Stomach (tissue), 4 donors: ENCODE measurements at regions not wholly inside any gene's neighbourhood (a gene's known extent, or its start where the extent isn't known, plus 50 kb on each side); places are given as distances from the start of the nearest gene placed in this dataset.

Experiments used
- CTCF ChIP-seq, 7 experiments: fragments of 450-650 bp in 4 of 7; fragments of 200-600 bp in 3 of 7; sonication (generic) in 3 of 7; IDR thresholded peaks; one replicate each; pipeline ENCODE4 v1.5.1; 2016 to 2019; ENCODE audit warnings: antibody characterized with exemption in 7 of 7, control low read depth in 2 of 7, mild to moderate bottlenecking in 1 of 7
- POLR2A ChIP-seq, 4 donors: fragments of 450-650 bp; IDR thresholded peaks; one replicate each; pipeline ENCODE4 v1.6.1; 2016; ENCODE audit warnings: antibody characterized with exemption in 4 of 4, control low read depth in 2 of 4, mild to moderate bottlenecking in 1 of 4, moderate library complexity in 1 of 4

DNA sequence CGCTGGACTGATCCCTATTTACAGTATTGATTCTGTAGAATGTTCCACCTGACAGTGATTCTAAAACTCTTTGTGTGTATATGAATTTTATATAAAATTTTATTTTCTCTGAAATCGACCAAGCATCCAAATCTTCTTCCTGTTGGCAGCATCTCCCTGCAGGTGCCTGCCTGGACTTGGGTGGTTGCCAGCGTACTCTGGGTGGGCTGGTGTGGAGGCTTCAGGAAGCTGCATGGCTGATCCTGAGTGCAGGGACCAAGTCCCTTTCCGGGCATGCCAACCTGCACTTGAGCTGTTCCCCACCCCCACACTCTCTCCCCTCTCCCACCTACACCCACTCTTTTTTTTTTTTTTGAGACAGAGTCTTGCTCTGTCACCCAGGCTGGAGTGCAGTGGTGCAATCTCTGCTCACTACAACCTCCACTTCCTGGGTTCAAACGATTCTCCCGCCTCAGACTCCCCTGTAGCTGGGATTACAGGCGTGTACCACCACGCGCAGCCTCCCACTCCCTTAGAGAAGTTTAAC, 53.2 kb upstream of the ALKAL2 start:
- no peak for TF ChIP-seq CTCF (IDR thresholded peaks at IDR 0.05)
- TF ChIP-seq POLR2A (IDR thresholded peaks at IDR 0.05): no peak
